ENCODE measurements at regions not wholly inside any gene's neighbourhood (a gene's known extent, or its start where the extent isn't known, plus 50 kb on each side); places are given as distances from the start of the nearest gene placed in this dataset.

DNA sequence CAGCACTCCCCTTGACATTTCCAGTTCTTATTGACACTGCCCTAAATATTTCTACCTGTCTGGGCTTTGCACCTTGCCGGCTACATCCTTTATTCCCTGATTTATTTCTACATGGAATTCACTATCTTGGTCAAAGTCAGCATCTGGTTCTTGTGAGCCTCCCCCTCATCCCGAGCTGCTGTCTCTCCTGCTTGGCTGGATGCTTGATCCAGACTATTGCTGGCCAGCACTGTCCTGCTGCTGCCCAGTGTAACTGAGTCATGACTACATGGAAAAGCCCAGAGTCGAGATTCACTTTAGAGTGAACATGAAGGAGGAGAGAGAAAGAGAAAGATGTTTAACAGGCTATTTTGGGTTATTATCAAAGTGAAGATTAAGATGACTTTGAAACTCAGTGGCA lies 142.2 kb downstream of the OPN5 start:
- H3K4me1 ChIP-seq (replicated peaks in 1 of 2; ENCODE audit: control insufficient read depth in 2 of 2, insufficient read depth in 2 of 2, low read length in 2 of 2), result no peaks in the 10 kb centered on the region
- H3K27ac ChIP-seq (ENCODE audit: extremely low read depth, low read depth, low read length), result no peak overlapping the region
- H3K27me3 ChIP-seq (ENCODE audit: control insufficient read depth in 2 of 2, insufficient read depth in 2 of 2, low read length in 2 of 2), result no peaks in the 10 kb centered on the region
- no peaks in the 10 kb centered on the region for H3K79me2 ChIP-seq (ENCODE audit: control insufficient read depth, insufficient read depth, low read length)
- 0% methylated on average over 3 of the region's 3 CpGs for WGBS (ENCODE audit: insufficient coverage, low coverage, missing lambda C conversion rate)
- no peaks in the 10 kb centered on the region for H3K9me1 ChIP-seq (ENCODE audit: control insufficient read depth, insufficient read depth, low read length)
- FAIRE-seq (no peak), ATAC-seq (no peak), DNase-seq (ENCODE audit: extremely low read depth in 1 of 4, low spot score in 3 of 4) (no peak)
- intact Hi-C loops (cut with micrococcal nuclease) (no loop called here), in situ Hi-C loops (cut with MboI) (no loop called here)
- H2AFZ ChIP-seq (ENCODE audit: low read depth, low read length), result no peak overlapping the region
- no peaks in the 10 kb centered on the region for H3K36me3 ChIP-seq (ENCODE audit: control insufficient read depth, insufficient read depth, low read length)
- no peak overlapping the region for H3K4me3 ChIP-seq
- POLR2A ChIA-PET, result no interaction called here
- no TSS peak for BruUV-seq (replicated peaks)
- H3K9me3 ChIP-seq (replicated peaks; ENCODE audit: control insufficient read depth, insufficient read depth, low read depth, low read length), result no peaks in the 10 kb centered on the region
- no peak overlapping the region for H3K4me2 ChIP-seq (ENCODE audit: insufficient read depth, low read length)
- H3K9ac ChIP-seq (ENCODE audit: insufficient read depth in 1 of 2, low read depth in 2 of 2, low read length in 2 of 2), result no peak overlapping the region
- CTCF ChIA-PET (ENCODE audit: low intra/inter-chr PET ratio), result no interaction called here
- H4K20me1 ChIP-seq (replicated peaks; ENCODE audit: control insufficient read depth, insufficient read depth, low read length), result no peaks in the 10 kb centered on the region
- no peak for TF ChIP-seq ZFPM2 (CRISPR knock-in tag; IDR thresholded peaks at IDR 0.05)
- TF ChIP-seq, protein P1, sequence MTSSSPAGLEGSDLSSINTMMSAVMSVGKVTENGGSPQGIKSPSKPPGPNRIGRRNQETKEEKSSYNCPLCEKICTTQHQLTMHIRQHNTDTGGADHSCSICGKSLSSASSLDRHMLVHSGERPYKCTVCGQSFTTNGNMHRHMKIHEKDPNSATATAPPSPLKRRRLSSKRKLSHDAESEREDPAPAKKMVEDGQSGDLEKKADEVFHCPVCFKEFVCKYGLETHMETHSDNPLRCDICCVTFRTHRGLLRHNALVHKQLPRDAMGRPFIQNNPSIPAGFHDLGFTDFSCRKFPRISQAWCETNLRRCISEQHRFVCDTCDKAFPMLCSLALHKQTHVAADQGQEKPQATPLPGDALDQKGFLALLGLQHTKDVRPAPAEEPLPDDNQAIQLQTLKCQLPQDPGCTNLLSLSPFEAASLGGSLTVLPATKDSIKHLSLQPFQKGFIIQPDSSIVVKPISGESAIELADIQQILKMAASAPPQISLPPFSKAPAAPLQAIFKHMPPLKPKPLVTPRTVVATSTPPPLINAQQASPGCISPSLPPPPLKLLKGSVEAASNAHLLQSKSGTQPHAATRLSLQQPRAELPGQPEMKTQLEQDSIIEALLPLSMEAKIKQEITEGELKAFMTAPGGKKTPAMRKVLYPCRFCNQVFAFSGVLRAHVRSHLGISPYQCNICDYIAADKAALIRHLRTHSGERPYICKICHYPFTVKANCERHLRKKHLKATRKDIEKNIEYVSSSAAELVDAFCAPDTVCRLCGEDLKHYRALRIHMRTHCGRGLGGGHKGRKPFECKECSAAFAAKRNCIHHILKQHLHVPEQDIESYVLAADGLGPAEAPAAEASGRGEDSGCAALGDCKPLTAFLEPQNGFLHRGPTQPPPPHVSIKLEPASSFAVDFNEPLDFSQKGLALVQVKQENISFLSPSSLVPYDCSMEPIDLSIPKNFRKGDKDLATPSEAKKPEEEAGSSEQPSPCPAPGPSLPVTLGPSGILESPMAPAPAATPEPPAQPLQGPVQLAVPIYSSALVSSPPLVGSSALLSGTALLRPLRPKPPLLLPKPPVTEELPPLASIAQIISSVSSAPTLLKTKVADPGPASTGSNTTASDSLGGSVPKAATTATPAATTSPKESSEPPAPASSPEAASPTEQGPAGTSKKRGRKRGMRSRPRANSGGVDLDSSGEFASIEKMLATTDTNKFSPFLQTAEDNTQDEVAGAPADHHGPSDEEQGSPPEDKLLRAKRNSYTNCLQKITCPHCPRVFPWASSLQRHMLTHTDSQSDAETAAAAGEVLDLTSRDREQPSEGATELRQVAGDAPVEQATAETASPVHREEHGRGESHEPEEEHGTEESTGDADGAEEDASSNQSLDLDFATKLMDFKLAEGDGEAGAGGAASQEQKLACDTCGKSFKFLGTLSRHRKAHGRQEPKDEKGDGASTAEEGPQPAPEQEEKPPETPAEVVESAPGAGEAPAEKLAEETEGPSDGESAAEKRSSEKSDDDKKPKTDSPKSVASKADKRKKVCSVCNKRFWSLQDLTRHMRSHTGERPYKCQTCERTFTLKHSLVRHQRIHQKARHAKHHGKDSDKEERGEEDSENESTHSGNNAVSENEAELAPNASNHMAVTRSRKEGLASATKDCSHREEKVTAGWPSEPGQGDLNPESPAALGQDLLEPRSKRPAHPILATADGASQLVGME (CRISPR knock-in tag; IDR thresholded peaks at IDR 0.05), result no peak
- TF ChIP-seq, protein P2, sequence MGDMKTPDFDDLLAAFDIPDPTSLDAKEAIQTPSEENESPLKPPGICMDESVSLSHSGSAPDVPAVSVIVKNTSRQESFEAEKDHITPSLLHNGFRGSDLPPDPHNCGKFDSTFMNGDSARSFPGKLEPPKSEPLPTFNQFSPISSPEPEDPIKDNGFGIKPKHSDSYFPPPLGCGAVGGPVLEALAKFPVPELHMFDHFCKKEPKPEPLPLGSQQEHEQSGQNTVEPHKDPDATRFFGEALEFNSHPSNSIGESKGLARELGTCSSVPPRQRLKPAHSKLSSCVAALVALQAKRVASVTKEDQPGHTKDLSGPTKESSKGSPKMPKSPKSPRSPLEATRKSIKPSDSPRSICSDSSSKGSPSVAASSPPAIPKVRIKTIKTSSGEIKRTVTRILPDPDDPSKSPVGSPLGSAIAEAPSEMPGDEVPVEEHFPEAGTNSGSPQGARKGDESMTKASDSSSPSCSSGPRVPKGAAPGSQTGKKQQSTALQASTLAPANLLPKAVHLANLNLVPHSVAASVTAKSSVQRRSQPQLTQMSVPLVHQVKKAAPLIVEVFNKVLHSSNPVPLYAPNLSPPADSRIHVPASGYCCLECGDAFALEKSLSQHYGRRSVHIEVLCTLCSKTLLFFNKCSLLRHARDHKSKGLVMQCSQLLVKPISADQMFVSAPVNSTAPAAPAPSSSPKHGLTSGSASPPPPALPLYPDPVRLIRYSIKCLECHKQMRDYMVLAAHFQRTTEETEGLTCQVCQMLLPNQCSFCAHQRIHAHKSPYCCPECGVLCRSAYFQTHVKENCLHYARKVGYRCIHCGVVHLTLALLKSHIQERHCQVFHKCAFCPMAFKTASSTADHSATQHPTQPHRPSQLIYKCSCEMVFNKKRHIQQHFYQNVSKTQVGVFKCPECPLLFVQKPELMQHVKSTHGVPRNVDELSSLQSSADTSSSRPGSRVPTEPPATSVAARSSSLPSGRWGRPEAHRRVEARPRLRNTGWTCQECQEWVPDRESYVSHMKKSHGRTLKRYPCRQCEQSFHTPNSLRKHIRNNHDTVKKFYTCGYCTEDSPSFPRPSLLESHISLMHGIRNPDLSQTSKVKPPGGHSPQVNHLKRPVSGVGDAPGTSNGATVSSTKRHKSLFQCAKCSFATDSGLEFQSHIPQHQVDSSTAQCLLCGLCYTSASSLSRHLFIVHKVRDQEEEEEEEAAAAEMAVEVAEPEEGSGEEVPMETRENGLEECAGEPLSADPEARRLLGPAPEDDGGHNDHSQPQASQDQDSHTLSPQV (IDR thresholded peaks at IDR 0.05), result no peak
- TF ChIP-seq TEAD1 (CRISPR knock-in tag; IDR thresholded peaks at IDR 0.05), result no peak
- TF ChIP-seq ZZZ3 (IDR thresholded peaks at IDR 0.05), result no peak
- no peak for TF ChIP-seq SRSF9 (IDR thresholded peaks at IDR 0.05; ENCODE audit: borderline replicate concordance, low read depth, low read length)
- TF ChIP-seq ZNF695 (CRISPR knock-in tag; IDR thresholded peaks at IDR 0.05), result no peak
- TF ChIP-seq ZNF41 (CRISPR knock-in tag; conservative IDR thresholded peaks at IDR 0.05), result no peak
- no peak for TF ChIP-seq NR2C2 (CRISPR knock-in tag; IDR thresholded peaks at IDR 0.05)
- no peak for TF ChIP-seq NR2C2 (tag; IDR thresholded peaks at IDR 0.05)
- no peak for TF ChIP-seq E4F1 (CRISPR knock-in tag; IDR thresholded peaks at IDR 0.05; ENCODE audit: borderline replicate concordance)
